HG03432 (cell line): ENCODE measurements at regions not wholly inside any gene's neighbourhood (a gene's known extent, or its start where the extent isn't known, plus 50 kb on each side); places are given as distances from the start of the nearest gene placed in this dataset.

Experiments
- ATAC-seq: cut with Tn5 transposase; IDR thresholded peaks from one replicate; pipeline ENCODE4 v1.9.1; 2021; ENCODE audit warnings: mild to moderate bottlenecking, moderate library complexity; ENCODE audit not compliant: unreplicated experiment

GRCh38 chr5:51449026-51449425, 65.8 kb downstream of the ISL1 start:
- ATAC-seq, result no peak

GRCh38 chr5:51452562-51452961, 69.3 kb downstream of the ISL1 start:
- ATAC-seq, result no peak

- ATAC-seq, result no peak
These were observed 81.9 kb downstream of the ISL1 start for GRCh38 chr5:51465165-51465564.

GRCh38 chr5:51466214-51466613, 83.0 kb downstream of the ISL1 start:
- ATAC-seq, result no peak

GRCh38 chr5:51468196-51468595, 84.9 kb downstream of the ISL1 start:
- no peak for ATAC-seq

GRCh38 chr5:51471630-51472029, 88.4 kb downstream of the ISL1 start:
- ATAC-seq, result no peak

- no peak for ATAC-seq
These were observed 89.2 kb downstream of the ISL1 start for GRCh38 chr5:51472472-51472871.

- ATAC-seq, result no peak
These were observed 92.4 kb downstream of the ISL1 start for GRCh38 chr5:51475628-51476027.

GRCh38 chr5:51476431-51476830, 93.2 kb downstream of the ISL1 start:
- ATAC-seq, result no peak

- ATAC-seq, result peak; percentile 85
These were observed 96.6 kb downstream of the ISL1 start for GRCh38 chr5:51479840-51480239.

- ATAC-seq, result no peak
These were observed 101.1 kb downstream of the ISL1 start for GRCh38 chr5:51484326-51484725.

- ATAC-seq, result no peak
These were observed 102.9 kb downstream of the ISL1 start for GRCh38 chr5:51486158-51486557.

- ATAC-seq, result no peak
These were observed 104.7 kb downstream of the ISL1 start for GRCh38 chr5:51487952-51488351.

- no peak for ATAC-seq
These were observed 105.8 kb downstream of the ISL1 start for GRCh38 chr5:51488803-51489642.

GRCh38 chr5:51494821-51495220, 111.6 kb downstream of the ISL1 start:
- no peak for ATAC-seq

- ATAC-seq, result no peak
These were observed 112.4 kb downstream of the ISL1 start for GRCh38 chr5:51495672-51496071.

GRCh38 chr5:51517838-51518237, 134.6 kb downstream of the ISL1 start:
- no peak for ATAC-seq

GRCh38 chr5:51518607-51519006, 135.4 kb downstream of the ISL1 start:
- ATAC-seq, result no peak

- ATAC-seq, result no peak
These were observed 138.3 kb downstream of the ISL1 start for GRCh38 chr5:51521583-51521982.

- no peak for ATAC-seq
These were observed 156.0 kb downstream of the ISL1 start for GRCh38 chr5:51539232-51539631.

GRCh38 chr5:51544031-51544785, 161.0 kb downstream of the ISL1 start:
- no peak for ATAC-seq

- no peak for ATAC-seq
These were observed 173.6 kb downstream of the ISL1 start for GRCh38 chr5:51556833-51557232.
